ENCODE measurements at regions not wholly inside any gene's neighbourhood (a gene's known extent, or its start where the extent isn't known, plus 50 kb on each side); places are given as distances from the start of the nearest gene placed in this dataset.

DNA sequence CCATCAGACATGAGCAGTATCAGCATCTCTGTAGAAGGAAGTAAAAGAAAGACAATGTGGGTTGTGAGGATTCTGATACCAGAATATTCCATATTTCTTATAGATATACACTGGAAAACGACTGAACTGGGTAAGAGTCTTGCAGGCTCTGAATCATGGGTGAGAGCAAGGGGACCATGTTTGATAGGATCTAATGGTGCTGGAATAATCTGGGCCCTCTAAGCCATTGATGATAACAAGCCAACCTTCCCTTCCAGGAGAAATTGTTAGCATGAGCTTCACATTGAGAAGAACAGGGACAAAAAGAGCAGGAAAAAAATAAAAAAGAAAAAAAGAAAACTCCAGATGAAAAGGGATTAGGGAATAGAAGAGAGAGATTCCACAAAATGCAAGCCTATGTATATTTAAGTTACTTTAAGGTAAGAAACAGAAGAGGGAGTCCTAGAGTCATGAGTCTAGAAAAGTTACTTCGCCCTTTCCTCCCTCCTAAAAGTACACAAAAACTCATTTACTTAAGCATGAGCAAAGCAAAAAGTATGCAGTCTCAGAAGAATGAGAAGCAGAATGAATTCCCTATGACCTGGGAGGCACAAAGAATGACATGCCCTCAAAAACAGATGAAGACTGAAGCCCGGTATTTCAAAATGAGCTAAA, 181.9 kb downstream of the TMEM26 start:
- no peaks in the 10 kb centered on the region for H3K27me3 ChIP-seq (ENCODE audit: insufficient read depth, low read length)
- H3K4me3 ChIP-seq (ENCODE audit: insufficient read depth, low read length) = no peak overlapping the region
- H2AFZ ChIP-seq (ENCODE audit: low read length) = no peak overlapping the region
- H3K36me3 ChIP-seq (ENCODE audit: insufficient read depth, low read length) = no peaks in the 10 kb centered on the region
- H3K4me1 ChIP-seq (ENCODE audit: insufficient read depth, low read length) = no peaks in the 10 kb centered on the region
- H3K4me2 ChIP-seq (ENCODE audit: insufficient read depth, low read length) = no peak overlapping the region
- H3K79me2 ChIP-seq (ENCODE audit: insufficient read depth, low read length) = no peaks in the 10 kb centered on the region
- peak; percentile 49 for DNase-seq (ENCODE audit: insufficient read length, low spot score, missing footprints)
- no peak overlapping the region for H3K27ac ChIP-seq (ENCODE audit: low read depth, low read length)
- H4K20me1 ChIP-seq (ENCODE audit: insufficient read depth, low read length) = no peaks in the 10 kb centered on the region
- TF ChIP-seq, protein P1, sequence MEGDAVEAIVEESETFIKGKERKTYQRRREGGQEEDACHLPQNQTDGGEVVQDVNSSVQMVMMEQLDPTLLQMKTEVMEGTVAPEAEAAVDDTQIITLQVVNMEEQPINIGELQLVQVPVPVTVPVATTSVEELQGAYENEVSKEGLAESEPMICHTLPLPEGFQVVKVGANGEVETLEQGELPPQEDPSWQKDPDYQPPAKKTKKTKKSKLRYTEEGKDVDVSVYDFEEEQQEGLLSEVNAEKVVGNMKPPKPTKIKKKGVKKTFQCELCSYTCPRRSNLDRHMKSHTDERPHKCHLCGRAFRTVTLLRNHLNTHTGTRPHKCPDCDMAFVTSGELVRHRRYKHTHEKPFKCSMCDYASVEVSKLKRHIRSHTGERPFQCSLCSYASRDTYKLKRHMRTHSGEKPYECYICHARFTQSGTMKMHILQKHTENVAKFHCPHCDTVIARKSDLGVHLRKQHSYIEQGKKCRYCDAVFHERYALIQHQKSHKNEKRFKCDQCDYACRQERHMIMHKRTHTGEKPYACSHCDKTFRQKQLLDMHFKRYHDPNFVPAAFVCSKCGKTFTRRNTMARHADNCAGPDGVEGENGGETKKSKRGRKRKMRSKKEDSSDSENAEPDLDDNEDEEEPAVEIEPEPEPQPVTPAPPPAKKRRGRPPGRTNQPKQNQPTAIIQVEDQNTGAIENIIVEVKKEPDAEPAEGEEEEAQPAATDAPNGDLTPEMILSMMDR (IDR thresholded peaks at IDR 0.05; ENCODE audit: extremely low read depth, low read depth, low read length) = peak; percentile 51
- no peaks in the 10 kb centered on the region for H3K9me3 ChIP-seq (ENCODE audit: low read depth, low read length)

DNA sequence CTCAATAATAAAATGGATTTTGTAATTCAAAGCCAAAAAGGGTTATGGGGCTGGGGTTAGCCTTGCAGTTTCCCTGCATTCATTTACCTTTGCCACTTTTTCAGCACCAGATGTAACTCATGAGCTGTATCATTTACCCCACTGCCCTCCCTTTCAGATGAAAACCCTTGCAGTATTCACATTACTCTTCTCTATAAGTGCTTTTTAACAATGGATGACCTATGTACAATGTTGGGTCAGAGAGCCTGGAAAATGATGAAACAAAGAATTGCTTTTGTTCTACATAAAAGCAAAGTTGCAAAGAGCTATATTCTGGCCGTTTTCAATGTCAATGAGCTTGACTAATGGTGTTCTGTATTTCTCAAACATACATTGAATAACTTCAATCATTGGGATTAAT, 189.7 kb downstream of the TMEM26 start:
- Histone ChIP-seq H3K27ac (ENCODE audit: low read depth, low read length) (no peak overlapping the region), H3K4me2 (ENCODE audit: insufficient read depth, low read length) (no peak overlapping the region), H3K4me3 (ENCODE audit: insufficient read depth, low read length) (no peak overlapping the region)

DNA sequence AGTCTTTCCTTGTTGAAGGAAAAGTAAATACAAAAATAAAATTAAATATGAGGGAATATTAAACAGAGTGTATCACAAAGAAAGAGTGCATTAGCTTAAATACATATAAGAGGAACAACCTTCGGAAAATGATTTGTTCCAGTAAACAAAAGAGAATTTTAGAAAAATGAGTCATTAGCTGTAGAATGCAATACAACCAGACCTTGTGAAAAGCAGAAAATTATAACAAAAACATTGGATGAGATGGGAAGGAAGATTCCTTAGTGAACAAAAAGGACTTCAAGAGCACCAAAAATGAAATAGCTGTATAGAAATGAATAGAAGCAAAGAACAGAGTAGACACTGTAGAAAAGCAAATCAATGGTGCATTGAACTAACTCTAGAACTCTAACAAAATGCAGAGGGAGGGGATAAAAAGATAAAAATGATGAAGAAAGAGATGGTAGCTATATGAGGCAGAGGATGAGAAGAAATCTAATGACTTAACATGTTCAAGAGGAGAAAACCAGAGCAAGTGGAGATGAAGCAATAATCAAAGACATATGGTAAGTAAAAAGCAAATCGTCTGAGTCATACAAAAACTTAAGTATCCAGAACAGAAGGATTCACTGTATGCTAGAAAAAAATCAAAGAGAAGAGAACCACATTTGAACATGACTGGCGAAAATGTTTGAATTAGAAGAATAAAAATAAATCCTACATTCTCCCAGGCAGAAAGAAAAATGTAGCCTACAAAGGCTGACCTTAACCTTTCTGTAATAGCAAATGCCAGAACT, 190.5 kb downstream of the TMEM26 start:
- H3K27ac ChIP-seq (ENCODE audit: low read depth, low read length) = no peak overlapping the region
- no peaks in the 10 kb centered on the region for H3K4me1 ChIP-seq (ENCODE audit: insufficient read depth, low read length)
- H3K9me3 ChIP-seq (ENCODE audit: low read depth, low read length) = no peaks in the 10 kb centered on the region
- TF ChIP-seq, protein P1 (IDR thresholded peaks at IDR 0.05; ENCODE audit: extremely low read depth, low read depth, low read length) = no peak
- H3K4me3 ChIP-seq (ENCODE audit: insufficient read depth, low read length) = no peak overlapping the region
- DNase-seq (ENCODE audit: insufficient read length, low spot score, missing footprints) = peak; percentile 11
- H3K4me2 ChIP-seq (ENCODE audit: insufficient read depth, low read length) = no peak overlapping the region
- H3K79me2 ChIP-seq (ENCODE audit: insufficient read depth, low read length) = no peaks in the 10 kb centered on the region
- H3K27me3 ChIP-seq (ENCODE audit: insufficient read depth, low read length) = no peaks in the 10 kb centered on the region
- H3K36me3 ChIP-seq (ENCODE audit: insufficient read depth, low read length) = no peaks in the 10 kb centered on the region
- no peak overlapping the region for H2AFZ ChIP-seq (ENCODE audit: low read length)
- H4K20me1 ChIP-seq (ENCODE audit: insufficient read depth, low read length) = no peaks in the 10 kb centered on the region

More for the DNA sequence above, 189.7 kb downstream of the TMEM26 start:
- TF ChIP-seq, protein P1 (IDR thresholded peaks at IDR 0.05; ENCODE audit: extremely low read depth, low read depth, low read length) = no peak
- DNase-seq (ENCODE audit: insufficient read length, low spot score, missing footprints) = no peak
- H3K9me3 ChIP-seq (ENCODE audit: low read depth, low read length) = no peaks in the 10 kb centered on the region
- H3K36me3 ChIP-seq (ENCODE audit: insufficient read depth, low read length) = no peaks in the 10 kb centered on the region
- H2AFZ ChIP-seq (ENCODE audit: low read length) = no peak overlapping the region
- no peaks in the 10 kb centered on the region for H4K20me1 ChIP-seq (ENCODE audit: insufficient read depth, low read length)
- H3K4me1 ChIP-seq (ENCODE audit: insufficient read depth, low read length) = no peaks in the 10 kb centered on the region
- no peaks in the 10 kb centered on the region for H3K27me3 ChIP-seq (ENCODE audit: insufficient read depth, low read length)
- H3K79me2 ChIP-seq (ENCODE audit: insufficient read depth, low read length) = no peaks in the 10 kb centered on the region

DNA sequence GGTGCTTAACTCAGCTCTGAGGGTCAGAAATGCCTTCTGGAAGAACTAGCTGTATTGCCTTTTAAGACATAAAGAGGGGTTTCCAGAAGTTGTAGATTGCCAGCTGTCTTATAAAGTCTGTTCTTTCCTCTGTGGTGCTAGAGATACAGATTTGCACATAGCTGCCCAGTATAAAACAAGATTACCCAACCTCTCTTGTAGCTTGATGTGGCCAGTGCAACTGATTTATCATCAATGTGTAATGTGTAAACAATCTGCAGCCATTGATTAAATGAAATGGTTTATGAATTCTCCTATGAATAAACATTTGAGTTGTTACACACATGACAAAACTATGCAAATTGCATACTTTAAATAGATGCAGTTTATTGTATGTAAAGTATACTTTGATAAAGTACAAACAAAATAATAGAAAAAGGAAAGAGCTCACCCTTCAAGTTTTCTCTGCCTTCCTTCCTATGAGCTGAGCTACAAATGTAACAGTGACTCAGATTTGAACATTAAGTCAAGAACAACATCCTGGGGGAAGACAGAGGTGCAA, 195.2 kb downstream of the TMEM26 start:
- H3K4me3 ChIP-seq (ENCODE audit: insufficient read depth, low read length) = no peak overlapping the region
- H3K27me3 ChIP-seq (ENCODE audit: insufficient read depth, low read length) = no peaks in the 10 kb centered on the region
- H3K27ac ChIP-seq (ENCODE audit: low read depth, low read length) = no peak overlapping the region
- no peaks in the 10 kb centered on the region for H3K4me1 ChIP-seq (ENCODE audit: insufficient read depth, low read length)
- TF ChIP-seq, protein P1 (IDR thresholded peaks at IDR 0.05; ENCODE audit: extremely low read depth, low read depth, low read length) = no peak
- H3K36me3 ChIP-seq (ENCODE audit: insufficient read depth, low read length) = no peaks in the 10 kb centered on the region
- no peaks in the 10 kb centered on the region for H3K79me2 ChIP-seq (ENCODE audit: insufficient read depth, low read length)
- H3K9me3 ChIP-seq (ENCODE audit: low read depth, low read length) = no peaks in the 10 kb centered on the region
- no peak overlapping the region for H2AFZ ChIP-seq (ENCODE audit: low read length)
- no peak for DNase-seq (ENCODE audit: insufficient read length, low spot score, missing footprints)
- no peaks in the 10 kb centered on the region for H4K20me1 ChIP-seq (ENCODE audit: insufficient read depth, low read length)
- no peak overlapping the region for H3K4me2 ChIP-seq (ENCODE audit: insufficient read depth, low read length)

Measured in osteoblast (primary cell).